ENCODE measurements at regions not wholly inside any gene's neighbourhood (a gene's known extent, or its start where the extent isn't known, plus 50 kb on each side); places are given as distances from the start of the nearest gene placed in this dataset.

DNA sequence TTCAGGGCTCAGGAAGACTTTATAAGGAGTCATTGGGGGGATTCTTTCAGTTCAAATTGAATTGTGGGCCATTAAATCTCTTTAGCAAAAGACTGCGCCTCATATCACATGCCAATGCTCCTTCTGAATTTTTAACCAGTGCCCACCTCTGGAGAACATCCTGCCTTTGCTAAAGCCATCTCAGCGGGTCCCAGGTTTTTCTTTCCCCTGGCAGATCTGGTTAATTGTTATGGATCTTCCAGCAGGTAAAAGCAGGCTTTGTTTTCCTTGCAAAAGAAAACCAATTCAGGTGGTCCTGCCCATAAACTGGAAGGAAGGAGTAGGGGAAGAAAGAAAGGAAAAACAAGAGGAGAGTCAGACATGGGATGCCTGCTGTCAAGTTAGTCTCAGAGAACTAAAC is 298.2 kb downstream of the LRFN2 start:
- TF ChIP-seq, protein P1, sequence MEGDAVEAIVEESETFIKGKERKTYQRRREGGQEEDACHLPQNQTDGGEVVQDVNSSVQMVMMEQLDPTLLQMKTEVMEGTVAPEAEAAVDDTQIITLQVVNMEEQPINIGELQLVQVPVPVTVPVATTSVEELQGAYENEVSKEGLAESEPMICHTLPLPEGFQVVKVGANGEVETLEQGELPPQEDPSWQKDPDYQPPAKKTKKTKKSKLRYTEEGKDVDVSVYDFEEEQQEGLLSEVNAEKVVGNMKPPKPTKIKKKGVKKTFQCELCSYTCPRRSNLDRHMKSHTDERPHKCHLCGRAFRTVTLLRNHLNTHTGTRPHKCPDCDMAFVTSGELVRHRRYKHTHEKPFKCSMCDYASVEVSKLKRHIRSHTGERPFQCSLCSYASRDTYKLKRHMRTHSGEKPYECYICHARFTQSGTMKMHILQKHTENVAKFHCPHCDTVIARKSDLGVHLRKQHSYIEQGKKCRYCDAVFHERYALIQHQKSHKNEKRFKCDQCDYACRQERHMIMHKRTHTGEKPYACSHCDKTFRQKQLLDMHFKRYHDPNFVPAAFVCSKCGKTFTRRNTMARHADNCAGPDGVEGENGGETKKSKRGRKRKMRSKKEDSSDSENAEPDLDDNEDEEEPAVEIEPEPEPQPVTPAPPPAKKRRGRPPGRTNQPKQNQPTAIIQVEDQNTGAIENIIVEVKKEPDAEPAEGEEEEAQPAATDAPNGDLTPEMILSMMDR (IDR thresholded peaks at IDR 0.05; ENCODE audit: unreplicated experiment) = no peak
- no peaks in the 10 kb centered on the region for H3K4me1 Mint-ChIP-seq
- no peak overlapping the region for H3K4me3 Mint-ChIP-seq
- H3K27me3 Mint-ChIP-seq (ENCODE audit: low read depth) = peaks cover 85% of the 10 kb centered on the region
- H3K27ac Mint-ChIP-seq = no peak overlapping the region
- no peaks in the 10 kb centered on the region for H3K9me3 Mint-ChIP-seq
- no peaks in the 10 kb centered on the region for H3K36me3 Mint-ChIP-seq
- no peak for DNase-seq (ENCODE audit: low spot score in 2 of 2, unreplicated experiment in 2 of 2)

DNA sequence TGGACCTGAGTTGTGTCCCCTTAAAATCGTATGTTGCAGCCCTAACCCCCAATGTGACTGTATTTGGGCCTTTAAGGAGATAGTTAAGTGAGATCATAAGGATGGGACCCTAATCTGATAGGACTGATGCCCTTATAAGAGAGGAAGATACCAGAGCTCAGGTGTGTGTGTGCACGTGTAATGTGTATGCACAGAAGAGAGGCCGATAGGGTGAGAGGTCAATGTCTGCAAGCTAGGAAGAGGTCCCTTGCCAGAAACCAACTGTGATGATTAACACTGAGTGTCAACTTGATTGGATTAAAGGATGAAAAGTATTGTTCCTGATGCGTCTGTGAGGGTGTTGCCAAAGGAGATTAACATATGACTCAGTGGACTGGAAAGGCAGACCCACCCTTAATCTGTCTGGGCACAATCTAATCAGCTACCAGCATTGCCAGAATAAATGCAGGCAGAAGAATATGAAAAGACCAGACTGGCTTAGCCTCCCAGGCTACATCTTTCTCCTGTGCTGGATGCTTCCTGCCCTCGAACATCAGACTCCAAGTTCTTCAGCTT is 299.8 kb downstream of the LRFN2 start:
- Mint-ChIP-seq H3K36me3 (no peaks in the 10 kb centered on the region), H3K4me3 (no peak overlapping the region), H3K4me1 (no peaks in the 10 kb centered on the region), H3K27me3 (ENCODE audit: low read depth) (peaks cover 86% of the 10 kb centered on the region), H3K9me3 (no peaks in the 10 kb centered on the region), H3K27ac (no peak overlapping the region)
- DNase-seq (ENCODE audit: low spot score in 2 of 2, unreplicated experiment in 2 of 2) = no peak
- TF ChIP-seq, protein P1 (IDR thresholded peaks at IDR 0.05; ENCODE audit: unreplicated experiment) = no peak

DNA sequence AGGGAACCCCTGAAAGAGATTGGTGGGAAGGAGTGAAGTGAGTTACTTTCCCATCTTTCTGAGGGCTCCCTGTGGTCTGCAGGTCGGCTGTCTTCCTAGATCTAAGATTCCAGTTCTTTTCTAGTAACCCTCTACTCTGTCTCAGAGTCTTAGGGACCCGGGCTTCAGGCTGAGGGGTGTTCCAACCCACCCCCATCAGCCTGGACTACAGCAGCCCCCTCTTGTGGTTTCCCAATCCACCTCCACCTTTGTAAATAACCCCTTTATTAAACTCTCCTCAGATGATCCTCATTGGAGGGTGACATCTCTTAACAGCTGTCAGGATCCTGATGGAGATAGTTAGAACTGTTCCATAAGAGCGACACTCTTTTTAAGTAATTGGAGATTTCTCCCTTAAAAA is 300.4 kb downstream of the LRFN2 start:
- Mint-ChIP-seq H3K27ac (no peak overlapping the region), H3K27me3 (ENCODE audit: low read depth) (peaks cover 79% of the 10 kb centered on the region), H3K9me3 (no peaks in the 10 kb centered on the region), H3K4me1 (no peaks in the 10 kb centered on the region), H3K4me3 (no peak overlapping the region), H3K36me3 (no peaks in the 10 kb centered on the region)
- no peak for DNase-seq (ENCODE audit: low spot score in 2 of 2, unreplicated experiment in 2 of 2)
- TF ChIP-seq, protein P1 (IDR thresholded peaks at IDR 0.05; ENCODE audit: unreplicated experiment) = no peak

DNA sequence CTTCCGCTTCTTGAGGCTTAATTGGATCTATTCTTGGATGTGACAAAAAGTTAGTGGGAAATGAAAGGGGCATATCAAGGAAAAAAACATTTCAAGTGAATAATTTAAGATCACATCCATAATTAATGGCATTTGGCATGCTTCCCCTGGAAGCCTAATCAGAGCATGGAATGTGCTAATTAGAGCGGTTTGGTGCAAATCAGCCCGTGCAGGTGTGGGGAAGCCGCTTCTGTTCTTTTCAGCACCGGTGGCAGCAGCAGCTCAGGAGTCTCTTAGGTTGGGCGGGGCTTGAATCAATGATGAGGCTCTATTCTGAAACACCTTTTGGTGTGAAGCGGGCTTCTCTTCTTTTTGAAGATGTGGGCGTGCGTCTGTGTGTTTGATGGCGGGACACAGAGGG is 301.2 kb downstream of the LRFN2 start:
- Mint-ChIP-seq H3K27ac (no peak overlapping the region), H3K36me3 (no peaks in the 10 kb centered on the region), H3K4me1 (no peaks in the 10 kb centered on the region)

DNA sequence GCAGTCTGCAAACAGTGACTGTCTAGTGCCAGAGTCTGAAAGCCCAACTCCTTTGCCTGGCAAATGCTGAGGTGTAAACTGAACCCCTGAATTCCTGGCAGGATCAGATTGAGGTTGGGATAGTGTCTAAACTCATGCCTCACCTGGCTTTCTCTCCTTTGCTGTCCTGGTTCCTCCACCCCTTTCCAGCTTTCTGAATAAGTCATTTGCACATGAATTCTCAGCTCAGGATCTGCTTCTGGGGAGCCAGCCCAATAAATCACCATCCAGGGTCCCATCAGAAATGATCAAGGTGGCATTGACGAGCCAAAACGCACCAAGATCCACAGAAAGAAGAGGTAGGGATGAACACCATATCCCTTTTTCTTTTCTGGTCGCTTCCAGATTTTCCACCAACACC is 301.6 kb downstream of the LRFN2 start:
- peaks cover 72% of the 10 kb centered on the region for H3K27me3 Mint-ChIP-seq (ENCODE audit: low read depth)
- no peaks in the 10 kb centered on the region for H3K36me3 Mint-ChIP-seq
- TF ChIP-seq, protein P1 (IDR thresholded peaks at IDR 0.05; ENCODE audit: unreplicated experiment) = no peak
- H3K4me1 Mint-ChIP-seq = no peaks in the 10 kb centered on the region
- no peaks in the 10 kb centered on the region for H3K9me3 Mint-ChIP-seq
- no peak overlapping the region for H3K27ac Mint-ChIP-seq
- no peak overlapping the region for H3K4me3 Mint-ChIP-seq
- DNase-seq (ENCODE audit: low spot score in 2 of 2, unreplicated experiment in 2 of 2) = no peak

More for the DNA sequence above, 301.2 kb downstream of the LRFN2 start:
- H3K4me3 Mint-ChIP-seq = no peak overlapping the region
- DNase-seq (ENCODE audit: low spot score in 2 of 2, unreplicated experiment in 2 of 2) = no peak
- TF ChIP-seq, protein P1 (IDR thresholded peaks at IDR 0.05; ENCODE audit: unreplicated experiment) = no peak
- no peaks in the 10 kb centered on the region for H3K9me3 Mint-ChIP-seq
- H3K27me3 Mint-ChIP-seq (ENCODE audit: low read depth) = peaks cover 77% of the 10 kb centered on the region

DNA sequence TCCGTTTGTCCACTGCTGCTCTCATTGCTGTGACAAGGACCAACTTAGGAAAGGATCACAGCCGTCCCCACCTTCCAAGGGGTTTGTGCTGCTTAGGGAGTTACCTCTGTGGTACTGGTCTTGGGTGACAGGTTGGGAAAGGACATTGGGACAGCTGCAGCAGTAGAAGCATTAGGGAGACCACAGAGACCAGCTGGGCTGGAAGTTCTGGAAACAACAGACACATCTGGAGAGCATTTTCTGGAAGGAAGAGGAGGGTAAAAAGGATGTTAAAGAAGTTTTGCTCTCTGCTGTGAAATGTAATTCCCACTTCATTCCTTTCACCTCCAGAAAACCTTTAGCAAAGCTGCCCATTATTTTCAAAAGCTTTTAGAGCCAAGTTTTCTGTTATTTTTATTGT is 304.2 kb downstream of the LRFN2 start:
- no peaks in the 10 kb centered on the region for H3K4me1 Mint-ChIP-seq
- H3K27ac Mint-ChIP-seq = no peak overlapping the region
- H3K36me3 Mint-ChIP-seq = no peaks in the 10 kb centered on the region
- DNase-seq (ENCODE audit: low spot score in 2 of 2, unreplicated experiment in 2 of 2) = no peak
- H3K27me3 Mint-ChIP-seq (ENCODE audit: low read depth) = peaks cover 61% of the 10 kb centered on the region
- H3K9me3 Mint-ChIP-seq = no peaks in the 10 kb centered on the region
- no peak overlapping the region for H3K4me3 Mint-ChIP-seq
- TF ChIP-seq, protein P1 (IDR thresholded peaks at IDR 0.05; ENCODE audit: unreplicated experiment) = no peak
